Spinal cord (tissue), 9 donors: ENCODE measurements at regions not wholly inside any gene's neighbourhood (a gene's known extent, or its start where the extent isn't known, plus 50 kb on each side); places are given as distances from the start of the nearest gene placed in this dataset.
"Not testable (repeated sequence)": the region's sequence is repeated elsewhere in the genome, so short reads cannot be mapped to it uniquely, and the experiment has no call there.

ENCODE experiments used
- DNase-seq, 6 donors: peaks; one replicate each; pipeline versions ENCODE4 v3.0.0 to v3.0.0-alpha.2; 2013 to 2015; ENCODE audit warnings: low spot score in 6 of 6, low read depth in 4 of 6
- H3K27ac ChIP-seq: one replicate; pipeline ENCODE4 v1.5.1; 2013; ENCODE audit warnings: low read depth, low read length, control low read depth
- H3K27me3 ChIP-seq: one replicate; pipeline ENCODE4 v1.6.1; 2013; ENCODE audit warnings: low read length; ENCODE audit not compliant: control insufficient read depth, insufficient read depth
- H3K36me3 ChIP-seq: one replicate; pipeline ENCODE4 v1.6.1; 2013; ENCODE audit warnings: low read length; ENCODE audit not compliant: control insufficient read depth, insufficient read depth
- H3K4me1 ChIP-seq: one replicate; pipeline ENCODE4 v1.6.1; 2013; ENCODE audit warnings: low read length; ENCODE audit not compliant: control insufficient read depth, insufficient read depth
- H3K4me3 ChIP-seq: one replicate; pipeline ENCODE4 v1.5.1; 2013; ENCODE audit warnings: low read depth, low read length, control low read depth
- H3K9me3 ChIP-seq: one replicate; pipeline ENCODE4 v1.6.1; 2013; ENCODE audit warnings: low read length; ENCODE audit not compliant: control insufficient read depth, insufficient read depth
- WGBS: methylation state at CpG from one replicate; pipeline ENCODE4 v1.1.5; 2013; ENCODE audit warnings: missing lambda C conversion rate; ENCODE audit not compliant: insufficient coverage; 5-methylcytosine and 5-hydroxymethylcytosine counted together
- donor health status: healthy.

DNA sequence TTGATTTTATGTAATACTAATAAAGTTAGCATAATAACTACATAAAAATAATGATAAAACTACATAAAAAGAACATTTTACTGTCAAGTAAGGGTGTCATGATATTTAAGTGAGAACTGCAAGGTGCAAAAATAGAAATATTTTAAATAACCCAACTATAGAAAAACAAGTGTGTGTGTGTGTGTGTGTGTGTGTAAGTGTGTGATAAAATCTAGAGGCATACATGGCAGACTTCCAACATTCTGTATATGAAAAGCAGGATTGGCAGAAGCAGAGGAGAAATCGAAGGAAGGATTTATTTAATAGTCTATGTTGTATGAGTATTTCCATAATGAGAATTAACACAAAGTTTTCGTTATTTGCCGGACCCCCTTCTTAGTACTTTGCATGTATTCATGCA is 334.1 kb downstream of the KCNJ2 start:
- Histone ChIP-seq H3K4me1 (no peaks in the 10 kb centered on the region), H3K4me3 (no peak overlapping the region), H3K9me3 (no peaks in the 10 kb centered on the region), H3K36me3 (no peaks in the 10 kb centered on the region), H3K27me3 (no peaks in the 10 kb centered on the region), H3K27ac (no peak overlapping the region)
- WGBS, result no CpG with 5 or more reads among the region's 3 CpGs
- DNase-seq, result no peak

- DNase-seq, result no peak
- no CpG with 5 or more reads among the region's 2 CpGs for WGBS
These were observed 341.0 kb downstream of the KCNJ2 start for GRCh38 chr17:70510288-70510687.

DNA sequence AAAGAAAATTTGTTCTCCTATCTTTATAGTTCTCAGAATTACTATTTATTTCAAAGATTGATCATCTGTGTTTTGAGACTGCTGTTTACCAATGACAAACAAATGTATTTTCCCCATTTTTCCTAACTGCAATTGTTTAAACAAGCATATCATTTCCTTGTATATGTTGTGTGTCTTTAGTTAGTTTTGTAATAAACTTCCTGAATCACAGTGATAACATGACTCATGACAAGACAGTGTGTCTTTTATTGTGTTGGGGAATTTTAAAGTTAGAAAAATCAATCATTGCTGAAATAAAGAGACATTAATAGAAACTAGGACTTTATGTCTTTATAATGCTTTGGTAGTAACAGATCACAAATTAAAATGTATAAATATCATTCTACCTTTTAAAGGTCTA is 348.5 kb downstream of the KCNJ2 start:
- Histone ChIP-seq H3K9me3 (no peaks in the 10 kb centered on the region), H3K27ac (no peak overlapping the region), H3K4me3 (no peak overlapping the region), H3K4me1 (no peaks in the 10 kb centered on the region), H3K27me3 (no peaks in the 10 kb centered on the region), H3K36me3 (no peaks in the 10 kb centered on the region)
- DNase-seq, result no peak

More at GRCh38 chr17:70510288-70510687, 341.0 kb downstream of the KCNJ2 start:
- Histone ChIP-seq H3K36me3 (no peaks in the 10 kb centered on the region), H3K27ac (no peak overlapping the region), H3K27me3 (no peaks in the 10 kb centered on the region), H3K4me1 (no peaks in the 10 kb centered on the region), H3K4me3 (no peak overlapping the region), H3K9me3 (no peaks in the 10 kb centered on the region)

- Histone ChIP-seq H3K9me3 (no peaks in the 10 kb centered on the region), H3K27me3 (no peaks in the 10 kb centered on the region), H3K27ac (no peak overlapping the region), H3K4me1 (no peaks in the 10 kb centered on the region), H3K4me3 (no peak overlapping the region), H3K36me3 (no peaks in the 10 kb centered on the region)
- no peak for DNase-seq
- WGBS, result 100% methylated on average over 1 of the region's 3 CpGs
These were observed 350.0 kb downstream of the KCNJ2 start for GRCh38 chr17:70519300-70519699.

DNA sequence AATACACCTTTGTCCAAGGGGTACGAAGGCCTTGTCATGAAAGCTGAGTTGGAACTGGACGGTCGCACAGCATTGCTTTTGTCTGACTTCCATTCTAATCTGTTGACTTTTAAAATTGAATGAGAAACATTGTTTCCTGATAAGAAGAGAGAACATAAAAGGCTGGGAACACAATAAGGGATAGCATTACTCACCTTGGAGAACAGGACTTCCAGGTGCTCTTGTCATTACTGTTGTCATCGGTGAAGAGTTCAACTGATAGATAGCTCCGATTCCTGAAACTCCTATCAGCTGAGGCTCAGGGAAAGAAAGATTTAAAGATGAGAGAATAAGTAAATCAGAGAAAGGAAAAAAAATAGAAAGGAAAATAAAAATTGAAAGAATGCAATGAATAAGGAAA is 351.1 kb downstream of the KCNJ2 start:
- no peak for DNase-seq
- H3K9me3 ChIP-seq, result no peaks in the 10 kb centered on the region
- WGBS, result 100% methylated on average over 1 of the region's 5 CpGs
- no peak overlapping the region for H3K27ac ChIP-seq
- no peaks in the 10 kb centered on the region for H3K36me3 ChIP-seq
- H3K4me1 ChIP-seq, result no peaks in the 10 kb centered on the region
- H3K27me3 ChIP-seq, result no peaks in the 10 kb centered on the region
- no peak overlapping the region for H3K4me3 ChIP-seq

GRCh38 chr17:70520956-70521355 is 351.6 kb downstream of the KCNJ2 start:
- DNase-seq, result peak in 1 of 6 donors; percentile 43
- Histone ChIP-seq H3K36me3 (no peaks in the 10 kb centered on the region), H3K27me3 (no peaks in the 10 kb centered on the region), H3K4me1 (no peaks in the 10 kb centered on the region), H3K9me3 (no peaks in the 10 kb centered on the region), H3K27ac (no peak overlapping the region), H3K4me3 (no peak overlapping the region)
- no CpG with 5 or more reads among the region's 4 CpGs for WGBS

DNA sequence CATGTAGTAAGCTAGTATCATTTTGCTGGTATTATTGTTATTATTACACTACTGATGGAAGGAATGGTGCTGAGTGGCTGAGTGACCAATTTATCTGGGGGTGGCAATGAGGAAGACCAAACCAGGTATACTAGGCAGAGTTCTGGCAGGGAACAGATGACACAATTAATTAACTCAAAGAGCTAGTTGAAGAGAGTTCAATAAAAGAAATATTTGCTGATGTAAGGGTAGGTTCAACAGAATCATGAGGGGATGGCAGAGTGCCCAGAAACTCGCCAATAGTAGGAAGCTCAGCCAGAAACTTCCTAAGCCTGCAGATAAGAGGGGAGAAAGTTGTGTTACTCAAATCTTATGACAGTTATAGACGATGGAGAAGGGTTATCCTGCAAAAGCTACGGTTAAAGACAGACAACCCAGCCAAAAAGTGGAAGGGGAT is 352.5 kb downstream of the KCNJ2 start:
- no peaks in the 10 kb centered on the region for H3K4me1 ChIP-seq
- peak in 3 of 6 donors; percentile 0 to 45 (median 19) for DNase-seq
- WGBS, result 43% methylated on average over 1 of the region's 3 CpGs

DNA sequence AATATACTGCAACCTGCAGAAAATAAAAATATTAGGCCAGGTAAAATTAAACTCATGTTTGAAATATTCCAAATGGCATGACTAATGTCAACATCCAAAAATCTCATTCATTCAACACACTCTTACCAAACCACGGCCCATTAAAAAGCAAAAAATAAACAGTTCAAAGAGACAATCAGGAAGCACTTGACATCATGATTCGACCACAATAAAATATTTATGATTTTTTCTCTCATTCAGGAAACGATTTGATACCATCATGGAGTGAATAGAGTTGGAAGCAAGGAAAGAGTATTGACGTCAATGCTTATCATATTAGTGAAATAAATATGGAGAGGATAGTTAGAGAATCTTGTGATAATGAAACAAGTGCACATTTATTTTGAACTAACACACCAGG is 354.1 kb downstream of the KCNJ2 start:
- no CpG with 5 or more reads among the region's 4 CpGs for WGBS
- no peaks in the 10 kb centered on the region for H3K9me3 ChIP-seq
- H3K36me3 ChIP-seq, result no peaks in the 10 kb centered on the region
- H3K4me3 ChIP-seq, result no peak overlapping the region
- DNase-seq, result no peak
- H3K27ac ChIP-seq, result no peak overlapping the region
- H3K4me1 ChIP-seq, result no peaks in the 10 kb centered on the region
- H3K27me3 ChIP-seq, result no peaks in the 10 kb centered on the region

More for the DNA sequence above, 352.5 kb downstream of the KCNJ2 start:
- Histone ChIP-seq H3K27me3 (no peaks in the 10 kb centered on the region), H3K36me3 (no peaks in the 10 kb centered on the region), H3K9me3 (no peaks in the 10 kb centered on the region), H3K4me3 (no peak overlapping the region), H3K27ac (no peak overlapping the region)

DNA sequence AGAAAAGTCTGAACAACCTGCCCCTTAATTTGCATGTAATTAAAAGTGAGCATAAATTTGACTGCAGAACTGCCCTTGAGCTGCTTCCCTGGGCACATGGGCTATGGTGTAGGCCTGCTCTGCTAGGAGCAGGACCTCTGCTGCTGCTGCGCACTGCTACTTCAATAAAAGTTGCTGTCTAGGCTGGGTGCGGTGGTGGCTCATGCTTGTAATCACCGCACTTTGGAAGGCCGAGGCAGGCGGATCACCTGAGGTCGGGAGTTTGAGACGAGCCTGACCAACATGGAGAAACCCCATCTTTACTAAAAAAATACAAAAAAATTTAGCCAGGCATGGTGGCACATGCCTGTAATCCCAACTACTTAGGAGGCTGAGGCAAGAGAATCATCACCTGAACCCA is 355.7 kb downstream of the KCNJ2 start:
- H3K36me3 ChIP-seq, H3K4me1 ChIP-seq, H3K27me3 ChIP-seq, DNase-seq, H3K27ac ChIP-seq, H3K4me3 ChIP-seq, H3K9me3 ChIP-seq: not testable (repeated sequence)
- WGBS, result 95% methylated on average over 7 of the region's 7 CpGs

GRCh38 chr17:70525961-70526360 is 356.6 kb downstream of the KCNJ2 start:
- H3K9me3 ChIP-seq, result no peaks in the 10 kb centered on the region
- H3K36me3 ChIP-seq, result no peaks in the 10 kb centered on the region
- no peaks in the 10 kb centered on the region for H3K27me3 ChIP-seq
- H3K4me1 ChIP-seq, result no peaks in the 10 kb centered on the region
- no peak for DNase-seq
- no peak overlapping the region for H3K27ac ChIP-seq
- whole genome bisulfite sequencing, result 95% methylated on average over 5 of the region's 5 CpGs
- H3K4me3 ChIP-seq, result no peak overlapping the region
